ENCODE measurements at regions not wholly inside any gene's neighbourhood (a gene's known extent, or its start where the extent isn't known, plus 50 kb on each side); places are given as distances from the start of the nearest gene placed in this dataset.
"Not testable (repeated sequence)": the region's sequence is repeated elsewhere in the genome, so short reads cannot be mapped to it uniquely, and the experiment has no call there.

DNA sequence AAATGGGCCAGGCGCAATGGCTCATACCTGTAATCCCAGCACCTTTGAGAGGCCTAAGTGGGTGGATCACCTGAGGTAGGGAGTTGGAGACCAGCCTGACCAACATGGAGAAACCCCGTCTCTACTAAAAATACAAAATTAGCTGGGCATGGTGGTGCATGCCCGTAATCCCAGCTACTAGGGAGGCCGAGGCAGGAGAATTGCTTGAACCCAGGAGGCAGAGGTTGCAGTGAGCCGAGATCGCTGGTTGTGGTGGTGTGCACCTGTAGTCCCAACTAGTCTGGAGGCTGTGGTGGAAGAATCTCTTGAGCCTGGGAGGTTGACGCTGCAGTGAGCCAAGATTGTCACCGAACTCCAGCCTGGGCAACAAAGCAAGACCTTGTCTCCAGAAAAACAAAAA is 50.5 kb upstream of the ZNF217 start:
- not testable (repeated sequence) for H3K9me3 ChIP-seq (ENCODE audit: control insufficient read depth in 2 of 2, insufficient read depth in 1 of 2, low read depth in 1 of 2, low read length in 1 of 2); FAIRE-seq; DNase-seq; H3K36me3 ChIP-seq (ENCODE audit: control insufficient read depth in 3 of 3, insufficient read depth in 2 of 3, low read depth in 1 of 3, low read length in 3 of 3); H3K27me3 ChIP-seq (ENCODE audit: control insufficient read depth in 3 of 3, insufficient read depth in 3 of 3, low read length in 3 of 3); H3K4me3 ChIP-seq (ENCODE audit: low read depth in 1 of 3, low read length in 3 of 3)
- Histone ChIP-seq H3K27ac (ENCODE audit: low read depth in 1 of 3, low read length in 2 of 3) (peak overlapping the region in 1 of 3 donors; percentile 1), H3K4me1 (ENCODE audit: control insufficient read depth in 3 of 3, insufficient read depth in 2 of 3, low read depth in 1 of 3, low read length in 2 of 3) (peaks cover 0 to 15% (median 3%) of the 10 kb centered on the region in 3 donors)
- WGBS, 3 donors = 96 to 100% (median 96%) methylated on average over 8 of the region's 8 CpGs
